Naive B cell (primary cell): ENCODE measurements at regions not wholly inside any gene's neighbourhood (a gene's known extent, or its start where the extent isn't known, plus 50 kb on each side); places are given as distances from the start of the nearest gene placed in this dataset.

Experiments
- ATAC-seq, 2 donors: fragments of 150-1000 bp; cut with Tn5 transposase; 2 replicates each; pipeline ENCODE4 v1.10.0; 2021; ENCODE audit warnings: low read depth in 2 of 2, mild to moderate bottlenecking in 2 of 2, moderate library complexity in 2 of 2
- DNase-seq: peaks from one replicate; pipeline ENCODE4 v3.0.0; 2022
- H3K27ac Mint-ChIP-seq, 6 donors: one replicate each; pipeline ENCODE4 v1.8.0; 2020 to 2022; ENCODE audit warnings: mild to moderate bottlenecking in 6 of 6, mixed read lengths in 6 of 6, moderate library complexity in 5 of 6, inconsistent platforms in 2 of 6
- H3K27me3 Mint-ChIP-seq, 3 donors: one replicate each; pipeline ENCODE4 v1.8.0; 2021 to 2022; ENCODE audit warnings: mixed read lengths in 3 of 3, mild to moderate bottlenecking in 1 of 3
- H3K36me3 Mint-ChIP-seq, 2 donors: one replicate each; pipeline ENCODE4 v1.8.0; 2020 to 2022; ENCODE audit warnings: mixed read lengths in 2 of 2, inconsistent platforms in 1 of 2, mild to moderate bottlenecking in 1 of 2
- H3K4me1 Mint-ChIP-seq, 3 donors: one replicate each; pipeline ENCODE4 v1.8.0; 2020 to 2022; ENCODE audit warnings: mixed read lengths in 3 of 3, inconsistent platforms in 1 of 3, mild to moderate bottlenecking in 1 of 3, moderate library complexity in 1 of 3
- H3K4me3 Mint-ChIP-seq, 8 donors: one replicate each; pipeline ENCODE4 v1.8.0; 2020 to 2022; ENCODE audit warnings: mild to moderate bottlenecking in 8 of 8, mixed read lengths in 8 of 8, moderate library complexity in 8 of 8, inconsistent platforms in 2 of 8
- H3K9me3 Mint-ChIP-seq, 7 donors: one replicate each; pipeline ENCODE4 v1.8.0; 2020 to 2022; ENCODE audit warnings: mixed read lengths in 7 of 7, mild to moderate bottlenecking in 5 of 7, inconsistent platforms in 2 of 7, moderate library complexity in 1 of 7

DNA sequence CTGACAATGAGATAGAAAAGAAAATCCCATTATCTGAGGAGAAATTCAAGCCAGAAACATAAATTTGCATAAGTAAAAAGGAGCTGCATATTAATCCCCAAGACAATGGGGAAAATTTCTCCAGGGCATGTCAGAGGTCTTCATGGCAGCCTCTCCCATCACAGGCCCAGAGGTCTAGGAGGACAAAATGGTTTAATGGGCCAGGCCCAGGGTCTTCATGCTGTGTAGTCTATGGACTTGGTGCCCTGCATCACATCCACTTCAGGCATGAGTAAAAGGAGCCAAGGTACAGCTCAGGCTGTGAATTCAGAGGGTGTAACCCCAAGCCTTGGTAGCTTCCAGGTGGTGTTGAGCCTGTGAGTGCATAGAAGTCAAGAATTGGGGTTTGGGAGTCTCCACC is 1097.2 kb upstream of the RAG2 start:
- Mint-ChIP-seq H3K27me3 (no peaks in the 10 kb centered on the region), H3K27ac (no peak overlapping the region), H3K36me3 (no peaks in the 10 kb centered on the region), H3K4me1 (no peaks in the 10 kb centered on the region), H3K9me3 (peaks cover 11 to 36% (median 17%) of the 10 kb centered on the region in 7 donors), H3K4me3 (no peak overlapping the region)
- no peak for ATAC-seq
- DNase-seq, result no peak

DNA sequence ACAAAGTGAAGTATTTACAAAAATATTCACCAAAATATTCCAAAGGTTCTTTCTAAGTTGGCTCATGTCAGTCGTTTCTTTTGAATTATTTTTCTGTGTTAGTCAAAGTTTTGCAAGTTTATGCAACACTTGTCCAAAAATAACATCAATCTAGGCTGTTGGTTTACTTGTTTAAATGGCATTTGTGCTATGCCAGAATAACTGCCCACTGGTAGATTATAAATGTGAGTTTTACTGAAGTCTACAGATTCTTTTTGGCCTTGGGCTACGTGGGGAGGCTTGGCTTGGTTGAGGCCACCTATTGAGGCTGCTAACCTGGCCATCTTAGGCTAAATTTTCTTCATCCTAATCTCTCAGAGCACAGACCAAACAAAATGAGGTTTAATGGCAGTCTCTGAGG is 1091.9 kb upstream of the RAG2 start:
- peaks cover 5 to 17% (median 15%) of the 10 kb centered on the region in 7 donors for H3K9me3 Mint-ChIP-seq
- DNase-seq (no peak), ATAC-seq (no peak)
- no peaks in the 10 kb centered on the region for H3K27me3 Mint-ChIP-seq
- no peak overlapping the region for H3K27ac Mint-ChIP-seq
- H3K4me3 Mint-ChIP-seq, result no peak overlapping the region
- no peaks in the 10 kb centered on the region for H3K36me3 Mint-ChIP-seq
- no peaks in the 10 kb centered on the region for H3K4me1 Mint-ChIP-seq

DNA sequence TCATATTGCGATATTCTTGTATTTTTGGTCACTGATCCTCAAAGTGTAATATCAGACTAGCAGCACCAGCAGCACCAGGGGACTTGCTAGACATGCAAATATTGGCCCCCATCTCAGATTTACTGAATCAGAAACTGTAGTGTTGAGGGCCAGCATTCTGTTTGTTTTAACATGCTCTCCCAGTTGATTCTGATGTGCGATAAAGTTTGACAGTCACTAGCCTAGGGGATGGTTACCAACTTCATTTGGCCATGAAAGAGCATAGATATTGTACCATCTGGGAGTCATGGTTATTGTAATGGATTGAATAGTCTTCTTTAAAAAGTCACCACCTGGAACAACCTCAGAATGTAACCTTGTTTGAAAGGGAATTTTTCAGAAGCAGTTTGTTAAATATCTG is 1090.4 kb upstream of the RAG2 start:
- no peaks in the 10 kb centered on the region for H3K36me3 Mint-ChIP-seq
- no peaks in the 10 kb centered on the region for H3K4me1 Mint-ChIP-seq
- H3K4me3 Mint-ChIP-seq, result no peak overlapping the region
- H3K27ac Mint-ChIP-seq, result no peak overlapping the region
- ATAC-seq, result no peak
- no peaks in the 10 kb centered on the region for H3K27me3 Mint-ChIP-seq
- H3K9me3 Mint-ChIP-seq, result peaks cover 1 to 9% (median 5%) of the 10 kb centered on the region in 7 donors
- no peak for DNase-seq

DNA sequence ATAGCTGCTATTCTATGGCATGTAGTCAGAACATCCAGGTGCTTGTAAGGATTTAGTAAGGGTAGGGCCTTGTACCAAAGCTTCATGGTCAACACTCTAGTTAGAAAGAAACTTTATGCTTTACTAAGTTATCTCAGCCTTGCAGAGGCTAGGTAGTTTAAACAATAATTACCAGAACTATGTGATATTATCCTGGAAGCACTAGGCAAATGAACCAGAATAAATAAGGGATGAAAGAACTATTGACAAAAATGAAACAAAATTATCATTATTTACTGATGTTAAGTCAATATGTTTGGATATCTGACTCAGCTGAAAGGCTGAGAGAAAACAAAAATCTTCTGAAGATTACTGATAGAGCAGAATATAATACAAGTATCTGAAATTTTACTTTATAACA is 1089.1 kb upstream of the RAG2 start:
- no peak for DNase-seq
- no peak for ATAC-seq
- Mint-ChIP-seq H3K36me3 (no peaks in the 10 kb centered on the region), H3K4me1 (no peaks in the 10 kb centered on the region), H3K9me3 (peaks cover 0 to 8% (median 4%) of the 10 kb centered on the region in 7 donors), H3K27me3 (no peaks in the 10 kb centered on the region), H3K27ac (no peak overlapping the region), H3K4me3 (no peak overlapping the region)

GRCh38 chr11:37671321-37671720 is 1073.3 kb upstream of the RAG2 start:
- H3K27me3 Mint-ChIP-seq, result no peaks in the 10 kb centered on the region
- no peaks in the 10 kb centered on the region for H3K4me1 Mint-ChIP-seq
- no peak overlapping the region for H3K27ac Mint-ChIP-seq
- ATAC-seq (no peak), DNase-seq (no peak)
- H3K36me3 Mint-ChIP-seq, result no peaks in the 10 kb centered on the region
- peaks cover 0 to 14% (median 2%) of the 10 kb centered on the region in 7 donors for H3K9me3 Mint-ChIP-seq
- no peak overlapping the region for H3K4me3 Mint-ChIP-seq

- Mint-ChIP-seq H3K36me3 (no peaks in the 10 kb centered on the region), H3K27ac (no peak overlapping the region), H3K4me1 (no peaks in the 10 kb centered on the region), H3K9me3 (peaks cover 0 to 11% (median 3%) of the 10 kb centered on the region in 7 donors), H3K4me3 (no peak overlapping the region), H3K27me3 (no peaks in the 10 kb centered on the region)
- ATAC-seq (no peak), DNase-seq (no peak)
Measured at GRCh38 chr11:37666960-37667359, 1068.9 kb upstream of the RAG2 start.

- peaks cover 0 to 11% (median 4%) of the 10 kb centered on the region in 7 donors for H3K9me3 Mint-ChIP-seq
- H3K4me1 Mint-ChIP-seq, result no peaks in the 10 kb centered on the region
- H3K4me3 Mint-ChIP-seq, result no peak overlapping the region
- DNase-seq, result no peak
- no peaks in the 10 kb centered on the region for H3K36me3 Mint-ChIP-seq
- H3K27ac Mint-ChIP-seq, result no peak overlapping the region
- H3K27me3 Mint-ChIP-seq, result no peaks in the 10 kb centered on the region
- ATAC-seq, result no peak
Measured at GRCh38 chr11:37657645-37658044, 1059.6 kb upstream of the RAG2 start.

DNA sequence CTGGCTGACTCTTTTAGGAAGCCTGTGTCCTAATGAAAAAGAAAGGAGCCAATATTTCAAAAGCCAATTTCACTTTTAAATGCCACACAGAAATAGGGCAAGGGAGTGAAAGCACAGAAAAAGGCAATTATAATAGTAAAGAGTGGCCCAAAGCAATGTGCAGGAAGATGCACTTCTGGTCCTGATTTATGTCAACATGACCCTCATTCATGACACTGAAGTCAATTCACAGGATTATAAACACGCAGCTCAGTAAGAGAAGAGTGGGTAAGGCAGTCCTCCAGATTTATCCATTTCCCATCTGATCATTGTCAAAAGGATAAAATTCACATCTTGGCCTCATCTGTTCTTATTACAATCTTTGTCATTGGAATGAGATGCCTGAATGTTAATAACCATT is 1049.7 kb upstream of the RAG2 start:
- H3K27ac Mint-ChIP-seq, result no peak overlapping the region
- no peaks in the 10 kb centered on the region for H3K27me3 Mint-ChIP-seq
- H3K36me3 Mint-ChIP-seq, result no peaks in the 10 kb centered on the region

DNA sequence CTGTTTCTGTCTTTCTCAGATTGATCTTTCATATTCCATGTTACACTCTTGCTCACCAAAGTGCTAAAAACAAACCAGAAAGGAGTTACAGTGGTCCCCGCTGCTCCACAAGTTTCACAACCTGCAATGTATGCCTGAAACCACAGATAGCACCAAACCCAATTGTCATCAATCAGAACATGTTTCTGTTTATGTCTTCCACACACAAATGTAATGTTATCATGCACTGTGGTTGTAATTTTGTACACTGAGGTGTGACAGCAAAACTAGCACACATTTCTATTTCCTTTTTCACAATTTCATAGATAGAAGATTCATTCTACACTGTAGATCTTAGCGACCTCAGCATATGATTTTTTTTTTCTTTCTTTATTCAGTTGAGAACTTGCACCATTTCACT is 1045.9 kb upstream of the RAG2 start:
- no peak overlapping the region for H3K4me3 Mint-ChIP-seq
- ATAC-seq, result no peak
- no peak overlapping the region for H3K27ac Mint-ChIP-seq
- H3K36me3 Mint-ChIP-seq, result no peaks in the 10 kb centered on the region
- no peaks in the 10 kb centered on the region for H3K4me1 Mint-ChIP-seq
- DNase-seq, result no peak
- no peaks in the 10 kb centered on the region for H3K27me3 Mint-ChIP-seq
- H3K9me3 Mint-ChIP-seq, result peaks cover 0 to 4% (median 0%) of the 10 kb centered on the region in 7 donors

More for the DNA sequence above, 1049.7 kb upstream of the RAG2 start:
- Mint-ChIP-seq H3K4me1 (no peaks in the 10 kb centered on the region), H3K9me3 (peaks cover 0 to 14% (median 0%) of the 10 kb centered on the region in 7 donors), H3K4me3 (no peak overlapping the region)
- ATAC-seq, result no peak
- DNase-seq, result no peak

DNA sequence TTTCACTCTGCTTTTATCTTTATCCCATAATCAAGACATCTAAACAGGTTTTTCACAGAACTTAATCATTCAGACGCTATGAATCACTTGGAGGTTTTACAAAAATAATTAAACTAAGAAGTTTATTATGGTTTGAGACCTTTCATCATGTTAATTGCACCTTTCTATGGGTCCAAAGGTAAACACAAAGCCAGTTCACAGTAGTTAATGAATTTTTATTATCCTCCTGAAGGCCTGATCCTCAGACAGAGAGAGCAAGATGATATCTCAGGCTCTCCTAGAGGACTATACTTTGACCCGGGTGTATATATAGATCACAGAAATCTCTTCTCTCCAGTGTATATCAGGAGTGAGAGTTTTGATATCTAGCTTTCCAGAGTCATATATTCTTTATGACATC is 1044.3 kb upstream of the RAG2 start:
- no peak overlapping the region for H3K27ac Mint-ChIP-seq
- no peaks in the 10 kb centered on the region for H3K36me3 Mint-ChIP-seq
- DNase-seq, result no peak
- no peaks in the 10 kb centered on the region for H3K4me1 Mint-ChIP-seq
- no peak for ATAC-seq
- no peaks in the 10 kb centered on the region for H3K27me3 Mint-ChIP-seq
- no peak overlapping the region for H3K4me3 Mint-ChIP-seq
- H3K9me3 Mint-ChIP-seq, result peaks cover 0 to 4% (median 0%) of the 10 kb centered on the region in 7 donors

GRCh38 chr11:37632748-37633147 is 1034.7 kb upstream of the RAG2 start:
- Mint-ChIP-seq H3K4me3 (no peak overlapping the region), H3K4me1 (peaks cover 0 to 6% (median 0%) of the 10 kb centered on the region in 3 donors), H3K36me3 (no peaks in the 10 kb centered on the region), H3K27ac (no peak overlapping the region), H3K9me3 (peaks cover 0 to 1% (median 0%) of the 10 kb centered on the region in 7 donors), H3K27me3 (no peaks in the 10 kb centered on the region)
- no peak for ATAC-seq
- no peak for DNase-seq

DNA sequence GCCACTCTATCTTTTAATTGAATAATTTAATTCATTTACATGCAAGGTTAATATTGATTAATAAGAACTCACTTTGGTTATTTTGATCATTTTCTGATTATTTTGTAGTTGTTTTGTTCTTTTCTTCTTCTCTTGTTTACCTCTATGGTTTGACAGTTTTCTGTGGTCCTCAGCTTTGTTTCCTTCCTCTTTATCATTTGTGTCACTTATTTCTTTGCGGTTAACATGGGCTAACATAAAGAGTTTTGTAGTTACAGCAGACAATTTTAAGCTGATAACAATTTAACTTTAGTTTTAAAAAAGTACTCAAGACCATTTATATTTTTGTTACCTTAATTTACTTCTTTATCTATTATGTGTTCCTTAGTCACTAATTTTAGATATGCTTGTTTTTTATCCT is 1032.8 kb upstream of the RAG2 start:
- DNase-seq (no peak), ATAC-seq (no peak)
- Mint-ChIP-seq H3K36me3 (no peaks in the 10 kb centered on the region), H3K4me3 (no peak overlapping the region), H3K27me3 (no peaks in the 10 kb centered on the region), H3K9me3 (peaks cover 0 to 5% (median 1%) of the 10 kb centered on the region in 7 donors), H3K27ac (no peak overlapping the region), H3K4me1 (peaks cover 0 to 6% (median 0%) of the 10 kb centered on the region in 3 donors)

GRCh38 chr11:37623778-37624177 is 1025.7 kb upstream of the RAG2 start:
- Mint-ChIP-seq H3K9me3 (peaks cover 0 to 14% (median 4%) of the 10 kb centered on the region in 7 donors), H3K4me3 (no peak overlapping the region), H3K4me1 (no peaks in the 10 kb centered on the region), H3K27ac (no peak overlapping the region), H3K27me3 (no peaks in the 10 kb centered on the region), H3K36me3 (no peaks in the 10 kb centered on the region)
- ATAC-seq (no peak), DNase-seq (no peak)

- Mint-ChIP-seq H3K9me3 (peaks cover 0 to 8% (median 2%) of the 10 kb centered on the region in 7 donors), H3K27ac (no peak overlapping the region), H3K4me1 (no peaks in the 10 kb centered on the region), H3K36me3 (no peaks in the 10 kb centered on the region), H3K27me3 (no peaks in the 10 kb centered on the region), H3K4me3 (no peak overlapping the region)
- DNase-seq (no peak), ATAC-seq (no peak)
Measured at GRCh38 chr11:37621662-37622061, 1023.6 kb upstream of the RAG2 start.

DNA sequence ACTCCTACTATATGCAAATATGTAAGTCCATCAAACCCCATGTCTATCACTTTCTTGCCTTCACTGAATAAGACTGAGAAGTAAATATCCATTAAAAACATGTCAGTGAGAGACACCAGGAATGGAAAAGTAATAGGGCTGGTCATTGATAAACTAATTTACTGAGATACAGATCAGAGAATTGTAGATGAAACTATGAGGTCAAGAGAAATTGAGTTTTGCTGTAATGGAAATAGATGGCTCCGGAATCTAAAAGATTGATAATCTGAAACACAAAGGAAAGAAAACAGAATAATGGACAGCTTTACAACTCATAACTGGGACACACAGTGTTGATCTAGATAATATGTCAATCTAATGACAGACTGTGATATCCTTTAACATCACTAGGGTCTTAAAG is 1018.3 kb upstream of the RAG2 start:
- no peak for DNase-seq
- no peak for ATAC-seq
- no peak overlapping the region for H3K4me3 Mint-ChIP-seq
- H3K9me3 Mint-ChIP-seq, result peaks cover 0 to 6% (median 2%) of the 10 kb centered on the region in 7 donors
- H3K27ac Mint-ChIP-seq, result no peak overlapping the region
- H3K27me3 Mint-ChIP-seq, result no peaks in the 10 kb centered on the region
- H3K36me3 Mint-ChIP-seq, result no peaks in the 10 kb centered on the region
- H3K4me1 Mint-ChIP-seq, result no peaks in the 10 kb centered on the region
